ENCODE measurements at regions not wholly inside any gene's neighbourhood (a gene's known extent, or its start where the extent isn't known, plus 50 kb on each side); places are given as distances from the start of the nearest gene placed in this dataset.
A peak's percentile ranks its signal among the peaks of the same experiment; 100 is the strongest.

- Mint-ChIP-seq H3K4me1 (ENCODE audit: low read depth) (peaks cover 37% of the 10 kb centered on the region), H3K9me3 (no peaks in the 10 kb centered on the region), H3K27ac (no peak overlapping the region), H3K4me3 (no peak overlapping the region), H3K36me3 (ENCODE audit: low read depth) (no peaks in the 10 kb centered on the region), H3K27me3 (ENCODE audit: insufficient read depth) (peaks cover 2% of the 10 kb centered on the region; the same call in 1 of the 2 replicates)
- DNase-seq = no peak
- no peak for TF ChIP-seq CTCF (IDR thresholded peaks at IDR 0.05)
These were observed 397.6 kb downstream of the FBXO15 start for GRCh38 chr18:73750052-73750451.

GRCh38 chr18:73749304-73749703, 398.3 kb downstream of the FBXO15 start:
- Mint-ChIP-seq H3K27me3 (ENCODE audit: insufficient read depth) (peaks cover 2% of the 10 kb centered on the region; the same call in 1 of the 2 replicates), H3K4me3 (no peak overlapping the region), H3K4me1 (ENCODE audit: low read depth) (peaks cover 37% of the 10 kb centered on the region), H3K27ac (no peak overlapping the region), H3K9me3 (no peaks in the 10 kb centered on the region), H3K36me3 (ENCODE audit: low read depth) (no peaks in the 10 kb centered on the region)
- DNase-seq = no peak
- no peak for TF ChIP-seq CTCF (IDR thresholded peaks at IDR 0.05)

GRCh38 chr18:73748731-73749130, 398.9 kb downstream of the FBXO15 start:
- Mint-ChIP-seq H3K27ac (no peak overlapping the region), H3K27me3 (ENCODE audit: insufficient read depth) (peaks cover 2% of the 10 kb centered on the region; the same call in 1 of the 2 replicates), H3K4me1 (ENCODE audit: low read depth) (peaks cover 39% of the 10 kb centered on the region), H3K9me3 (no peaks in the 10 kb centered on the region), H3K36me3 (ENCODE audit: low read depth) (no peaks in the 10 kb centered on the region), H3K4me3 (no peak overlapping the region)
- DNase-seq = no peak
- no peak for TF ChIP-seq CTCF (IDR thresholded peaks at IDR 0.05)

DNA sequence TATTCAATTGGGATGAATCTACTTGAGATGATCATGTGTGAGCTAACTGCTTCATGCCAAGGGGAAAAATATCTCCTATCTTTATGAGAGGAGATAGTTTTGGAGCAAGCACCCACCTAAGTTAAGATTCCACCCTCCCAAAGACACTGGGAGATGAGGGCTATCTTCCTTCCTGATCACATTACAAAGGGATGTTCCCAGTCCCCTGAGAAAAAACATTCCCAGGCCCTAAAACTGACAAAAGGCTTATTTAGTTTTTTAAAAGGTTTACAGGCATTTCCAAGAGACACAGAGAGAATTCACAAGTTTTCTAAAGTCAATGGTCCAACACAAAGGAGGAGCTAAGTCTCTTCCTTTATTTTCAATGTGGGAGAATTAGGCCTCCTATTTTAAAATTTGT, 401.5 kb downstream of the FBXO15 start:
- Mint-ChIP-seq H3K27me3 (ENCODE audit: insufficient read depth) (peaks cover 2% of the 10 kb centered on the region; the same call in 1 of the 2 replicates), H3K36me3 (ENCODE audit: low read depth) (no peaks in the 10 kb centered on the region), H3K27ac (no peak overlapping the region), H3K9me3 (no peaks in the 10 kb centered on the region), H3K4me1 (ENCODE audit: low read depth) (peaks cover 48% of the 10 kb centered on the region), H3K4me3 (no peak overlapping the region)
- no peak for DNase-seq
- no peak for TF ChIP-seq CTCF (IDR thresholded peaks at IDR 0.05)

- Mint-ChIP-seq H3K4me3 (no peak overlapping the region), H3K27ac (no peak overlapping the region), H3K27me3 (ENCODE audit: insufficient read depth) (peaks cover 2% of the 10 kb centered on the region; the same call in 1 of the 2 replicates), H3K36me3 (ENCODE audit: low read depth) (no peaks in the 10 kb centered on the region), H3K9me3 (no peaks in the 10 kb centered on the region), H3K4me1 (ENCODE audit: low read depth) (peaks cover 52% of the 10 kb centered on the region)
- no peak for TF ChIP-seq CTCF (IDR thresholded peaks at IDR 0.05)
- DNase-seq = no peak
These were observed 404.7 kb downstream of the FBXO15 start for GRCh38 chr18:73742957-73743356.

DNA sequence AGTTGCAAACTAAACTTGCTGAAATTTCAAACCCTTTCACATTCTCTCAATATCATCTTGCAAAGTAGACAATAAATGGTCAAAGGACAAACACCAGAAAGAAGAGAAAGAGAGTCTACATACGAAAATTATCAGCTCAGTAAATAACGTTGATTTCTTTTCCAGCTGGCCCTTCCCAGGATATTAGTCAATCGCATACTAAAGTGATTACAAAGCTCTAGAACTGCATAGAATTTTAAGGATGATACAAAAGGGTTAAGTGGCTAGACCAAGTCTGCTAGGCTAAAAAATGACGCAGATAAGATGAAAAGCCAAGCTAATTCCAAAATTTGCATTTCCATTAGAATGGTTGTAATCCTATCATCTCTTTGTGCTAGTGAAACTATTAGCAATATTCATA, 405.7 kb downstream of the FBXO15 start:
- Mint-ChIP-seq H3K4me3 (peak overlapping the region; percentile 74), H3K9me3 (no peaks in the 10 kb centered on the region), H3K36me3 (ENCODE audit: low read depth) (no peaks in the 10 kb centered on the region), H3K4me1 (ENCODE audit: low read depth) (peaks cover 52% of the 10 kb centered on the region), H3K27me3 (ENCODE audit: insufficient read depth) (peaks cover 2% of the 10 kb centered on the region; the same call in 1 of the 2 replicates), H3K27ac (peak overlapping the region; percentile 56)
- TF ChIP-seq CTCF (IDR thresholded peaks at IDR 0.05) = no peak
- DNase-seq = peak; percentile 43

All from HFFc6 (cell line).